PFSK-1 (cell line): ENCODE measurements at regions not wholly inside any gene's neighbourhood (a gene's known extent, or its start where the extent isn't known, plus 50 kb on each side); places are given as distances from the start of the nearest gene placed in this dataset.

Experiments
- FOXP2 ChIP-seq: optimal IDR thresholded peaks from 2 replicates; pipeline ENCODE3; 2011; ENCODE audit warnings: borderline replicate concordance, control low read depth, inconsistent platforms; ENCODE audit not compliant: insufficient read depth; ENCODE audit errors: extremely low read length, extremely low read depth
- POLR2AphosphoS5 ChIP-seq: IDR thresholded peaks from 2 replicates; pipeline ENCODE4 v1.6.1; 2012; ENCODE audit warnings: low read depth, mild to moderate bottlenecking, control low read depth, low read length, moderate library complexity
- REST ChIP-seq, 2 experiments: IDR thresholded peaks; 2 replicates each; pipeline versions ENCODE4 v1.6.1 to v1.8.0; 2011 to 2012; ENCODE audit warnings: low read depth in 2 of 2, low read length in 2 of 2, control low read depth in 1 of 2, inconsistent platforms in 1 of 2, mild to moderate bottlenecking in 1 of 2, moderate library complexity in 1 of 2; ENCODE audit not compliant: insufficient read depth in 1 of 2
- SIN3A ChIP-seq: IDR thresholded peaks from 2 replicates; pipeline ENCODE4 v1.6.1; 2012; ENCODE audit warnings: mild to moderate bottlenecking, low read length, moderate library complexity, borderline replicate concordance; ENCODE audit not compliant: insufficient read depth
- TAF1 ChIP-seq: IDR thresholded peaks from 2 replicates; pipeline ENCODE4 v1.6.1; 2012; ENCODE audit warnings: low read length, control low read depth, borderline replicate concordance; ENCODE audit not compliant: insufficient read depth

- TF ChIP-seq REST (IDR thresholded peaks at IDR 0.05; ENCODE audit: insufficient read depth in 1 of 2, low read depth in 2 of 2, low read length in 2 of 2) (no peak), POLR2AphosphoS5 (no peak), FOXP2 (no peak), TAF1 (no peak), SIN3A (no peak)
Measured at GRCh38 chr3:99407257-99407656, 231.1 kb upstream of the COL8A1 start.
